ENCODE measurements at regions not wholly inside any gene's neighbourhood (a gene's known extent, or its start where the extent isn't known, plus 50 kb on each side); places are given as distances from the start of the nearest gene placed in this dataset.

- no peak for TF ChIP-seq CTCF (IDR thresholded peaks at IDR 0.05; ENCODE audit: low read depth, low read length, poor library complexity, severe bottlenecking)
- TF ChIP-seq EZH2phosphoT487 (IDR thresholded peaks at IDR 0.05; ENCODE audit: borderline replicate concordance, low read length): no peak
These were observed 66.9 kb downstream of the OR2K2 start for GRCh38 chr9:111263116-111263515.
